Pancreas (tissue), 10 donors: ENCODE measurements at regions not wholly inside any gene's neighbourhood (a gene's known extent, or its start where the extent isn't known, plus 50 kb on each side); places are given as distances from the start of the nearest gene placed in this dataset.
"Not testable (repeated sequence)": the region's sequence is repeated elsewhere in the genome, so short reads cannot be mapped to it uniquely, and the experiment has no call there.

Source experiments
- ATAC-seq, 4 donors: fragments of 200-7000 bp; cut with Tn5 transposase; one replicate each; pipeline versions ENCODE4 v1.8.0 to v1.9.1; 2020; ENCODE audit warnings: mild to moderate bottlenecking in 4 of 4, moderate library complexity in 4 of 4
- DNase-seq, 6 donors: peaks; one replicate each; pipeline ENCODE4 v3.0.0-alpha.2; 2020
- FAIRE-seq: peaks from 2 replicates; lab custom pipeline; 2012; peaks lifted over from hg19 to GRCh38; lab: Jason Lieb, UNC
- H3K27ac ChIP-seq, 4 donors: fragments of 200-600 bp; sonication (generic); 1 replicate in 3 of 4; 2 replicates in 1 of 4; pipeline versions ENCODE4 v1.5.0 to v1.8.0; 2020
- H3K27me3 ChIP-seq, 4 donors: fragments of 200-600 bp; one replicate each; pipeline ENCODE4 v1.8.0; 2021
- H3K36me3 ChIP-seq, 3 donors: fragments of 200-600 bp; sonication (generic) in 1 of 3; one replicate each; pipeline versions ENCODE4 v1.5.0 to v1.8.0; 2020 to 2021
- H3K4me1 ChIP-seq, 3 donors: fragments of 200-600 bp; one replicate each; pipeline ENCODE4 v1.8.0; 2021
- H3K4me3 ChIP-seq, 4 donors: fragments of 200-600 bp; sonication (generic) in 2 of 4; one replicate each; pipeline versions ENCODE4 v1.5.0 to v1.8.0; 2020 to 2021
- H3K9me3 ChIP-seq, 4 donors: fragments of 200-600 bp; one replicate each; pipeline ENCODE4 v1.8.0; 2021
- CTCF ChIP-seq, 4 donors: fragments of 200-600 bp; sonication (generic) in 3 of 4; IDR thresholded peaks; one replicate each; pipeline versions ENCODE4 v1.5.0 to v1.8.0; 2021; ENCODE audit warnings: antibody characterized with exemption in 4 of 4
- WGBS, 2 donors: extraction: QIAGEN DNeasy Blood & Tissue Kit; methylation state at CpG; one replicate each; pipeline ENCODE4 v1.1.7; 2013; 5-methylcytosine and 5-hydroxymethylcytosine counted together
- intact Hi-C, 3 donors: fragments of 100-400 bp; cut with DNase I; formaldehyde crosslinking; loops; one replicate each; pipeline versions ENCODE4 v1.11.1 to v1.14.2; 2022
- donor health status: healthy with polysubstance abuse.
- donor health status: DM: no; HTN: no; CAD: no; lungs with moderate emphysema.
- donor health status: DM: no; HTN: no; CAD: no.
- donor health status: control.
- donor health status: control.
- donor health status: Bipolar disorder and iron deficiency.
- donor health status: DM: yes; HTN: yes; CAD: no.
- donor health status: DM: no; HTN: no; CAD: no.
- donor health status: DM: no; HTN: no; CAD: no.
- donor health status: DM: yes; HTN: yes; CAD: no.

- Histone ChIP-seq H3K27me3 (no peaks in the 10 kb centered on the region), H3K4me3 (no peak overlapping the region), H3K27ac (no peak overlapping the region), H3K9me3 (no peaks in the 10 kb centered on the region), H3K4me1 (no peaks in the 10 kb centered on the region), H3K36me3 (no peaks in the 10 kb centered on the region)
- FAIRE-seq: peak; percentile 49
- no peak for ATAC-seq
- intact Hi-C loops: no loop called here
- DNase-seq: no peak
- no peak for TF ChIP-seq CTCF (IDR thresholded peaks at IDR 0.05)
These were observed 180.8 kb downstream of the SPRY2 start for GRCh38 chr13:80160110-80160509.

- intact Hi-C loops: no loop called here
- no peaks in the 10 kb centered on the region for H3K27me3 ChIP-seq
- no peak for TF ChIP-seq CTCF (IDR thresholded peaks at IDR 0.05)
- WGBS, 2 donors: 68 to 73% methylated on average over 3 of the region's 3 CpGs
- no peak for DNase-seq
- H3K9me3 ChIP-seq: no peaks in the 10 kb centered on the region
- no peak for FAIRE-seq
- ATAC-seq: no peak
- no peak overlapping the region for H3K4me3 ChIP-seq
- no peaks in the 10 kb centered on the region for H3K36me3 ChIP-seq
- H3K4me1 ChIP-seq: no peaks in the 10 kb centered on the region
- no peak overlapping the region for H3K27ac ChIP-seq
These were observed 183.5 kb downstream of the SPRY2 start for GRCh38 chr13:80157261-80157932.

GRCh38 chr13:80152142-80152541, 188.8 kb downstream of the SPRY2 start:
- FAIRE-seq, H3K9me3 ChIP-seq, H3K4me1 ChIP-seq, H3K27ac ChIP-seq, H3K36me3 ChIP-seq, intact Hi-C loops, ATAC-seq, DNase-seq, H3K4me3 ChIP-seq, H3K27me3 ChIP-seq: not testable (repeated sequence)
- 84 to 91% methylated on average over 16 of the region's 16 CpGs for WGBS, 2 donors

- no peak for FAIRE-seq
- no peak overlapping the region for H3K27ac ChIP-seq
- DNase-seq: no peak
- intact Hi-C loops: no loop called here
- TF ChIP-seq CTCF (IDR thresholded peaks at IDR 0.05): no peak
- no peaks in the 10 kb centered on the region for H3K9me3 ChIP-seq
- H3K4me1 ChIP-seq: no peaks in the 10 kb centered on the region
- no peaks in the 10 kb centered on the region for H3K36me3 ChIP-seq
- ATAC-seq: peak in 1 of 4 donors; percentile 53
- no peak overlapping the region for H3K4me3 ChIP-seq
- no peaks in the 10 kb centered on the region for H3K27me3 ChIP-seq
These were observed 189.9 kb downstream of the SPRY2 start for GRCh38 chr13:80151016-80151415.

- ATAC-seq: no peak
- FAIRE-seq: no peak
- 80 to 81% methylated on average over 4 of the region's 4 CpGs for WGBS, 2 donors
These were observed 191.2 kb downstream of the SPRY2 start for GRCh38 chr13:80149736-80150135.

More at GRCh38 chr13:80149736-80150135, 191.2 kb downstream of the SPRY2 start:
- H3K9me3 ChIP-seq: no peaks in the 10 kb centered on the region
- TF ChIP-seq CTCF (IDR thresholded peaks at IDR 0.05): no peak
- DNase-seq: no peak
- no peaks in the 10 kb centered on the region for H3K36me3 ChIP-seq
- no peaks in the 10 kb centered on the region for H3K4me1 ChIP-seq
- H3K27me3 ChIP-seq: no peaks in the 10 kb centered on the region
- intact Hi-C loops: no loop called here
- H3K27ac ChIP-seq: no peak overlapping the region
- H3K4me3 ChIP-seq: no peak overlapping the region
